ENCODE measurements at regions not wholly inside any gene's neighbourhood (a gene's known extent, or its start where the extent isn't known, plus 50 kb on each side); places are given as distances from the start of the nearest gene placed in this dataset.

- Histone ChIP-seq H3K9ac (ENCODE audit: insufficient read depth in 1 of 2, low read length in 2 of 2) (no peak overlapping the region), H3K27ac (ENCODE audit: low read depth in 1 of 2, low read length in 1 of 2) (no peak overlapping the region), H3K4me1 (ENCODE audit: control insufficient read depth in 5 of 5, insufficient read depth in 5 of 5, low read length in 5 of 5) (peaks cover 0 to 75% (median 28%) of the 10 kb centered on the region in 5 donors), H3K36me3 (ENCODE audit: control insufficient read depth in 4 of 4, insufficient read depth in 4 of 4, low read length in 4 of 4) (no peaks in the 10 kb centered on the region), H3K27me3 (ENCODE audit: control insufficient read depth in 3 of 3, insufficient read depth in 3 of 3, low read length in 2 of 3) (no peaks in the 10 kb centered on the region), H3K9me3 (ENCODE audit: control insufficient read depth in 4 of 4, insufficient read depth in 3 of 4, low read length in 3 of 4) (no peaks in the 10 kb centered on the region), H3K4me3 (no peak overlapping the region)
- WGBS, 2 donors: 73 to 92% methylated on average over 3 of the region's 3 CpGs
- TF ChIP-seq CTCF (IDR thresholded peaks at IDR 0.05; ENCODE audit: control extremely low read depth, extremely low read depth): no peak
- no peak for ATAC-seq (ENCODE audit: insufficient read depth, low FRiP score)
- peak in 2 of 3 donors; percentile 71 to 78 for DNase-seq
These were observed 227.5 kb downstream of the PRL start for GRCh38 chr6:22069306-22069800.

- no peaks in the 10 kb centered on the region for H3K27me3 ChIP-seq (ENCODE audit: control insufficient read depth in 3 of 3, insufficient read depth in 3 of 3, low read length in 2 of 3)
- peak; percentile 72 to 89 (median 86) for DNase-seq
- peak overlapping the region; percentile 41 to 79 for H3K27ac ChIP-seq (ENCODE audit: low read depth in 1 of 2, low read length in 1 of 2)
- H3K9me3 ChIP-seq (ENCODE audit: control insufficient read depth in 4 of 4, insufficient read depth in 3 of 4, low read length in 3 of 4): no peaks in the 10 kb centered on the region
- ATAC-seq (ENCODE audit: insufficient read depth, low FRiP score): no peak
- H3K36me3 ChIP-seq (ENCODE audit: control insufficient read depth in 4 of 4, insufficient read depth in 4 of 4, low read length in 4 of 4): no peaks in the 10 kb centered on the region
- H3K9ac ChIP-seq (ENCODE audit: insufficient read depth in 1 of 2, low read length in 2 of 2): peak overlapping the region in 1 of 2 donors; percentile 87
- no peak overlapping the region for H3K4me3 ChIP-seq
- peaks cover 0 to 69% (median 28%) of the 10 kb centered on the region in 5 donors for H3K4me1 ChIP-seq (ENCODE audit: control insufficient read depth in 5 of 5, insufficient read depth in 5 of 5, low read length in 5 of 5)
- TF ChIP-seq CTCF (IDR thresholded peaks at IDR 0.05; ENCODE audit: control extremely low read depth, extremely low read depth): no peak
- 30 to 31% methylated on average over 8 of the region's 8 CpGs for WGBS, 2 donors
These were observed 225.4 kb downstream of the PRL start for GRCh38 chr6:22071270-22072041.

GRCh38 chr6:22072949-22073348 lies 223.9 kb downstream of the PRL start:
- H3K27ac ChIP-seq (ENCODE audit: low read depth in 1 of 2, low read length in 1 of 2): no peak overlapping the region
- no peaks in the 10 kb centered on the region for H3K36me3 ChIP-seq (ENCODE audit: control insufficient read depth in 4 of 4, insufficient read depth in 4 of 4, low read length in 4 of 4)
- no peak overlapping the region for H3K4me3 ChIP-seq
- H3K27me3 ChIP-seq (ENCODE audit: control insufficient read depth in 3 of 3, insufficient read depth in 3 of 3, low read length in 2 of 3): no peaks in the 10 kb centered on the region
- H3K4me1 ChIP-seq (ENCODE audit: control insufficient read depth in 5 of 5, insufficient read depth in 5 of 5, low read length in 5 of 5): peaks cover 0 to 54% (median 28%) of the 10 kb centered on the region in 5 donors
- no peaks in the 10 kb centered on the region for H3K9me3 ChIP-seq (ENCODE audit: control insufficient read depth in 4 of 4, insufficient read depth in 3 of 4, low read length in 3 of 4)
- ATAC-seq (ENCODE audit: insufficient read depth, low FRiP score) (no peak), DNase-seq (peak; percentile 37 to 73 (median 72))
- no peak for TF ChIP-seq CTCF (IDR thresholded peaks at IDR 0.05; ENCODE audit: control extremely low read depth, extremely low read depth)
- no peak overlapping the region for H3K9ac ChIP-seq (ENCODE audit: insufficient read depth in 1 of 2, low read length in 2 of 2)

Measured in lung (tissue), 11 donors.